GM12878 (cell line): ENCODE measurements at regions not wholly inside any gene's neighbourhood (a gene's known extent, or its start where the extent isn't known, plus 50 kb on each side); places are given as distances from the start of the nearest gene placed in this dataset.

Experiments
- ATAC-seq: fragments of 200-7000 bp; cut with Tn5 transposase; 3 replicates; pipeline ENCODE4 v1.9.1; 2020; ENCODE audit warnings: mild to moderate bottlenecking, moderate library complexity
- BruUV-seq: library from RNA; stranded (reverse); fragments of 400-500 nt; replicated peaks from 2 replicates; lab custom pipeline; 2021; lab: Mats Ljungman, UMichigan
- CTCF ChIA-PET: fragments of 300-600 bp; sonication (Branson Sonifier 250); formaldehyde crosslinking; extraction: SDS; loops from one replicate; lab custom pipeline; 2021; ENCODE audit warnings: inconsistent platforms; lab: Yijun Ruan, JAX
- POLR2A ChIA-PET: fragments of 350-600 bp; formaldehyde crosslinking; extraction: SDS; loops from one replicate; lab custom pipeline; 2021; ENCODE audit warnings: inconsistent platforms; lab: Charles Lee
- RAD21 ChIA-PET: fragments of 300-600 bp; sonication (Branson Sonifier 250); formaldehyde crosslinking; loops from one replicate; lab custom pipeline; 2023; ENCODE audit warnings: antibody characterized with exemption; ENCODE audit not compliant: unreplicated experiment; lab: Charles Lee
- SMC1A ChIA-PET: fragments of 300-600 bp; sonication (Branson Sonifier 250); formaldehyde crosslinking; loops from one replicate; lab custom pipeline; 2023; ENCODE audit not compliant: unreplicated experiment, uncharacterized antibody; lab: Charles Lee
- DNase-seq: peaks from one replicate; pipeline ENCODE4 v3.0.0-alpha.2; 2011; ENCODE audit warnings: low read depth, low spot score
- FAIRE-seq: peaks from 3 replicates; lab custom pipeline; 2011; peaks lifted over from hg19 to GRCh38; lab: Jason Lieb, UNC
- H2AFZ ChIP-seq: 2 replicates; pipeline ENCODE4 v1.6.0; 2011; ENCODE audit warnings: low read depth, low read length, control low read depth; ENCODE audit not compliant: control insufficient read depth
- H3K27ac ChIP-seq: 2 replicates; pipeline ENCODE4 v1.5.1; 2011; ENCODE audit warnings: control low read depth; ENCODE audit not compliant: control insufficient read depth, insufficient read depth
- H3K27me3 ChIP-seq, 2 experiments: replicated peaks in 1 of 2; 2 replicates each; pipeline versions ENCODE4 v1.6.0 to v1.6.1; 2011; ENCODE audit warnings: low read length in 1 of 2; ENCODE audit not compliant: control insufficient read depth in 2 of 2, insufficient read depth in 2 of 2
- H3K36me3 ChIP-seq, 2 experiments: 2 replicates each; pipeline ENCODE4 v1.5.1; 2011; ENCODE audit warnings: low read length in 1 of 2; ENCODE audit not compliant: control insufficient read depth in 2 of 2, insufficient read depth in 2 of 2
- H3K4me1 ChIP-seq: 2 replicates; pipeline ENCODE4 v1.6.1; 2011; ENCODE audit warnings: mild to moderate bottlenecking, low read length, moderate library complexity, mixed read lengths; ENCODE audit not compliant: control insufficient read depth, insufficient read depth
- H3K4me2 ChIP-seq: 2 replicates; pipeline ENCODE4 v1.6.0; 2011; ENCODE audit warnings: control low read depth; ENCODE audit not compliant: control insufficient read depth, insufficient read depth
- H3K4me3 ChIP-seq: fragments of 200-600 bp; sonication (generic); 2 replicates; pipeline ENCODE4 v1.5.1; 2016
- H3K79me2 ChIP-seq: 2 replicates; pipeline ENCODE4 v1.6.0; 2011; ENCODE audit warnings: low read length; ENCODE audit not compliant: control insufficient read depth, insufficient read depth
- H3K9ac ChIP-seq: 2 replicates; pipeline ENCODE4 v1.8.0; 2011; ENCODE audit warnings: low read length, control low read depth, mixed read lengths; ENCODE audit not compliant: control insufficient read depth, insufficient read depth
- H3K9me3 ChIP-seq: replicated peaks from 3 replicates; pipeline ENCODE4 v1.5.1; 2011; ENCODE audit warnings: mild to moderate bottlenecking, low read length; ENCODE audit not compliant: control insufficient read depth, insufficient read depth
- H4K20me1 ChIP-seq: 2 replicates; pipeline ENCODE4 v1.6.0; 2011; ENCODE audit not compliant: control insufficient read depth, insufficient read depth
- BCLAF1 ChIP-seq: fragments of 450-650 bp; IDR thresholded peaks from 2 replicates; pipeline ENCODE4 v1.6.1; 2017; ENCODE audit warnings: antibody characterized with exemption, mild to moderate bottlenecking, moderate library complexity
- CREM ChIP-seq: IDR thresholded peaks from 2 replicates; pipeline ENCODE4 v1.6.1; 2014; ENCODE audit warnings: antibody characterized with exemption, low read depth
- E2F8 ChIP-seq: fragments of 450-650 bp; IDR thresholded peaks from 2 replicates; pipeline ENCODE4 v1.6.1; 2018; ENCODE audit warnings: mild to moderate bottlenecking, low read depth, moderate library complexity; ENCODE audit not compliant: partially characterized antibody
- ESRRA ChIP-seq: IDR thresholded peaks from 2 replicates; pipeline ENCODE4 v1.6.1; 2012; ENCODE audit warnings: mild to moderate bottlenecking, low read length, improper control_type of control experiment
- ETV6 ChIP-seq, 2 experiments: fragments of 450-650 bp in 1 of 2; IDR thresholded peaks in 1 of 2; conservative IDR thresholded peaks in 1 of 2; 2 replicates each; pipeline ENCODE4 v1.6.1; 2014; ENCODE audit warnings: antibody characterized with exemption in 1 of 2, borderline replicate concordance in 1 of 2, low read depth in 1 of 2, mild to moderate bottlenecking in 1 of 2, moderate library complexity in 1 of 2
- IKZF1 ChIP-seq: fragments of 450-650 bp; conservative IDR thresholded peaks from 2 replicates; pipeline ENCODE4 v1.6.1; 2017; ENCODE audit warnings: antibody characterized with exemption, mild to moderate bottlenecking
- JUNB ChIP-seq: IDR thresholded peaks from 2 replicates; pipeline ENCODE4 v1.6.1; 2016; ENCODE audit warnings: antibody characterized with exemption, mild to moderate bottlenecking
- MEF2A ChIP-seq: IDR thresholded peaks from 2 replicates; pipeline ENCODE4 v1.6.1; 2011; ENCODE audit warnings: low read depth, mild to moderate bottlenecking, low read length, moderate library complexity; ENCODE audit not compliant: insufficient read depth
- POU2F2 ChIP-seq: IDR thresholded peaks from 3 replicates; pipeline ENCODE4 v1.6.1; 2011; ENCODE audit warnings: low read depth, mild to moderate bottlenecking, low read length, borderline replicate concordance
- RELA ChIP-seq: fragments of 450-650 bp; IDR thresholded peaks from 2 replicates; pipeline ENCODE4 v1.8.0; 2014; ENCODE audit warnings: borderline replicate concordance; ENCODE audit not compliant: partially characterized antibody
- SIN3A ChIP-seq: IDR thresholded peaks from 2 replicates; pipeline ENCODE4 v1.6.1; 2012; ENCODE audit warnings: low read depth, low read length, improper control_type of control experiment
- TCF12 ChIP-seq: IDR thresholded peaks from 2 replicates; pipeline ENCODE4 v1.6.1; 2011; ENCODE audit warnings: low read depth, mild to moderate bottlenecking, low read length
- YBX1 ChIP-seq: fragments of 450-650 bp; IDR thresholded peaks from 2 replicates; pipeline ENCODE4 v1.6.1; 2016; ENCODE audit warnings: antibody characterized with exemption
- ZZZ3 ChIP-seq: IDR thresholded peaks from 2 replicates; pipeline ENCODE4 v1.6.1; 2011; ENCODE audit warnings: low read depth; ENCODE audit not compliant: control insufficient read depth, insufficient read length
- WGBS: methylation state at CpG from one replicate; pipeline ENCODE4 v1.1.6; 2016; ENCODE audit warnings: low lambda C conversion rate; ENCODE audit not compliant: insufficient replicate concordance, insufficient coverage; ENCODE audit errors: missing lambda C conversion rate; 5-methylcytosine and 5-hydroxymethylcytosine counted together
- in situ Hi-C: fragments of 300-500 bp; cut with MboI; formaldehyde crosslinking; loops from 9 replicates; pipeline ENCODE4 v1.14.3; 2018; ENCODE audit warnings: mixed read lengths
- intact Hi-C: fragments of 100-400 bp; cut with micrococcal nuclease; formaldehyde crosslinking; loops from one replicate; pipeline ENCODE4 v1.14.2; 2022; ENCODE audit not compliant: unreplicated experiment
- TF ChIP-seq, protein P1 (sequence below): fragments of 450-650 bp; IDR thresholded peaks from 2 replicates; pipeline ENCODE4 v1.6.1; 2017; ENCODE audit warnings: borderline replicate concordance
- TF ChIP-seq, protein P2 (sequence below): IDR thresholded peaks from 2 replicates; pipeline ENCODE4 v1.6.1; 2012; ENCODE audit warnings: low read length, inconsistent platforms

GRCh38 chr9:12993466-12993865, 218.6 kb downstream of the LURAP1L start (continued):
- TF ChIP-seq E2F8, result no peak
- TF ChIP-seq JUNB, result no peak
- TF ChIP-seq ETV6 (conservative IDR thresholded peaks at IDR 0.05 in 1 of 2, IDR thresholded peaks at IDR 0.05 in 1 of 2; ENCODE audit: borderline replicate concordance in 1 of 2, low read depth in 1 of 2), result no peak
- no peak for TF ChIP-seq TCF12
- TF ChIP-seq BCLAF1, result no peak
- no peak for TF ChIP-seq SIN3A

GRCh38 chr9:12997009-12997408, 222.2 kb downstream of the LURAP1L start:
- ChIA-PET RAD21 (no interaction called here), CTCF (no interaction called here), SMC1A (no interaction called here), POLR2A (no interaction called here)
- H3K9ac ChIP-seq, result no peak overlapping the region
- intact Hi-C loops, result loop anchor here (10.0 kb wide), 1 partner anchor 272 kb away; no protein-coding TSS in a partner anchor
- no peak for DNase-seq
- BruUV-seq, result no TSS peak
- H3K36me3 ChIP-seq, result no peaks in the 10 kb centered on the region
- H3K4me2 ChIP-seq, result no peak overlapping the region
- FAIRE-seq, result no peak
- H3K4me3 ChIP-seq, result no peak overlapping the region
- no peaks in the 10 kb centered on the region for H3K27me3 ChIP-seq
- no peaks in the 10 kb centered on the region for H3K4me1 ChIP-seq
- no peak overlapping the region for H3K27ac ChIP-seq
- no peak overlapping the region for H2AFZ ChIP-seq
- H3K79me2 ChIP-seq, result no peaks in the 10 kb centered on the region
- no peak for ATAC-seq
- H3K9me3 ChIP-seq, result no peaks in the 10 kb centered on the region
- in situ Hi-C loops, result no loop called here
- WGBS, result 2% methylated on average over 3 of the region's 3 CpGs
- H4K20me1 ChIP-seq, result no peaks in the 10 kb centered on the region
- TF ChIP-seq ZZZ3, result no peak
- no peak for TF ChIP-seq POU2F2
- TF ChIP-seq, protein P1, sequence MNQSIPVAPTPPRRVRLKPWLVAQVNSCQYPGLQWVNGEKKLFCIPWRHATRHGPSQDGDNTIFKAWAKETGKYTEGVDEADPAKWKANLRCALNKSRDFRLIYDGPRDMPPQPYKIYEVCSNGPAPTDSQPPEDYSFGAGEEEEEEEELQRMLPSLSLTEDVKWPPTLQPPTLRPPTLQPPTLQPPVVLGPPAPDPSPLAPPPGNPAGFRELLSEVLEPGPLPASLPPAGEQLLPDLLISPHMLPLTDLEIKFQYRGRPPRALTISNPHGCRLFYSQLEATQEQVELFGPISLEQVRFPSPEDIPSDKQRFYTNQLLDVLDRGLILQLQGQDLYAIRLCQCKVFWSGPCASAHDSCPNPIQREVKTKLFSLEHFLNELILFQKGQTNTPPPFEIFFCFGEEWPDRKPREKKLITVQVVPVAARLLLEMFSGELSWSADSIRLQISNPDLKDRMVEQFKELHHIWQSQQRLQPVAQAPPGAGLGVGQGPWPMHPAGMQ, result no peak
- no peak for TF ChIP-seq MEF2A
- TF ChIP-seq CREM, result no peak
- no peak for TF ChIP-seq RELA
- no peak for TF ChIP-seq ESRRA
- no peak for TF ChIP-seq YBX1
- TF ChIP-seq, protein P2, sequence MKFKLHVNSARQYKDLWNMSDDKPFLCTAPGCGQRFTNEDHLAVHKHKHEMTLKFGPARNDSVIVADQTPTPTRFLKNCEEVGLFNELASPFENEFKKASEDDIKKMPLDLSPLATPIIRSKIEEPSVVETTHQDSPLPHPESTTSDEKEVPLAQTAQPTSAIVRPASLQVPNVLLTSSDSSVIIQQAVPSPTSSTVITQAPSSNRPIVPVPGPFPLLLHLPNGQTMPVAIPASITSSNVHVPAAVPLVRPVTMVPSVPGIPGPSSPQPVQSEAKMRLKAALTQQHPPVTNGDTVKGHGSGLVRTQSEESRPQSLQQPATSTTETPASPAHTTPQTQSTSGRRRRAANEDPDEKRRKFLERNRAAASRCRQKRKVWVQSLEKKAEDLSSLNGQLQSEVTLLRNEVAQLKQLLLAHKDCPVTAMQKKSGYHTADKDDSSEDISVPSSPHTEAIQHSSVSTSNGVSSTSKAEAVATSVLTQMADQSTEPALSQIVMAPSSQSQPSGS, result no peak
- no peak for TF ChIP-seq IKZF1
